ENCODE measurements at regions not wholly inside any gene's neighbourhood (a gene's known extent, or its start where the extent isn't known, plus 50 kb on each side); places are given as distances from the start of the nearest gene placed in this dataset.

DNA sequence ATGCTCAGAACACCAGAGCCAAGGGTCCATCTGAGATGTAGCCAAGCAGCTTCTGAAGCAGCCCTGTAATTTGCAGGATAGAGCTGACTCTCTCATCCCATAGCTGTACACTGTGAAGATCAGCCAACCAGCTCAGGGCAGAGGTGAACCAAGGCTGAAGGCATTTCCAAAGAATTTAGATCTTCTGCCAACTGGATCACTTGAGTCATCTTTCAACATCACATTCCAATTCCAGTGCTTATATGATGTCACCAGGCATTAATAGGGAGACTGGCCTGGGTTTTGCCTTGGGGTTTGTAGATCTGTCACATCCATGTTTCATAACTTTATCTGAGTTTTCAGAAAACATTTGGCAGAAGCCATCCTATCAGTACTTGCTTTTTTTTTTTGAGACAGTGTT is 98.2 kb downstream of the NR2F2 start:
- peak; percentile 56; the same call in 2 of the 3 replicates for ATAC-seq
- TF ChIP-seq, protein P1, sequence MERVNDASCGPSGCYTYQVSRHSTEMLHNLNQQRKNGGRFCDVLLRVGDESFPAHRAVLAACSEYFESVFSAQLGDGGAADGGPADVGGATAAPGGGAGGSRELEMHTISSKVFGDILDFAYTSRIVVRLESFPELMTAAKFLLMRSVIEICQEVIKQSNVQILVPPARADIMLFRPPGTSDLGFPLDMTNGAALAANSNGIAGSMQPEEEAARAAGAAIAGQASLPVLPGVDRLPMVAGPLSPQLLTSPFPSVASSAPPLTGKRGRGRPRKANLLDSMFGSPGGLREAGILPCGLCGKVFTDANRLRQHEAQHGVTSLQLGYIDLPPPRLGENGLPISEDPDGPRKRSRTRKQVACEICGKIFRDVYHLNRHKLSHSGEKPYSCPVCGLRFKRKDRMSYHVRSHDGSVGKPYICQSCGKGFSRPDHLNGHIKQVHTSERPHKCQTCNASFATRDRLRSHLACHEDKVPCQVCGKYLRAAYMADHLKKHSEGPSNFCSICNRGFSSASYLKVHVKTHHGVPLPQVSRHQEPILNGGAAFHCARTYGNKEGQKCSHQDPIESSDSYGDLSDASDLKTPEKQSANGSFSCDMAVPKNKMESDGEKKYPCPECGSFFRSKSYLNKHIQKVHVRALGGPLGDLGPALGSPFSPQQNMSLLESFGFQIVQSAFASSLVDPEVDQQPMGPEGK (CRISPR knock-in tag; IDR thresholded peaks at IDR 0.05; ENCODE audit: borderline replicate concordance): no peak
- TF ChIP-seq ZNF70 (CRISPR knock-in tag; IDR thresholded peaks at IDR 0.05) (no peak), SNAI2 (CRISPR knock-in tag; IDR thresholded peaks at IDR 0.05) (no peak), TOX (CRISPR knock-in tag; IDR thresholded peaks at IDR 0.05; ENCODE audit: borderline replicate concordance) (no peak), ZNF8 (CRISPR knock-in tag; IDR thresholded peaks at IDR 0.05) (no peak), BACH2 (CRISPR knock-in tag; IDR thresholded peaks at IDR 0.05; ENCODE audit: borderline replicate concordance) (no peak), OSR1 (CRISPR knock-in tag; IDR thresholded peaks at IDR 0.05) (no peak), ZC3H10 (CRISPR knock-in tag; IDR thresholded peaks at IDR 0.05) (no peak), ZFP3 (CRISPR knock-in tag; IDR thresholded peaks at IDR 0.05) (no peak), GLIS3 (CRISPR knock-in tag; IDR thresholded peaks at IDR 0.05) (no peak), ZFP30 (CRISPR knock-in tag; IDR thresholded peaks at IDR 0.05) (no peak), TCF4 (CRISPR knock-in tag; IDR thresholded peaks at IDR 0.05; ENCODE audit: borderline replicate concordance) (no peak), POU6F1 (CRISPR knock-in tag; IDR thresholded peaks at IDR 0.05; ENCODE audit: borderline replicate concordance, low read depth) (no peak), ISL1 (CRISPR knock-in tag; IDR thresholded peaks at IDR 0.05) (no peak), CSDC2 (CRISPR knock-in tag; IDR thresholded peaks at IDR 0.05) (no peak), ESRRG (CRISPR knock-in tag; IDR thresholded peaks at IDR 0.05) (no peak)
- TF ChIP-seq, protein P2, sequence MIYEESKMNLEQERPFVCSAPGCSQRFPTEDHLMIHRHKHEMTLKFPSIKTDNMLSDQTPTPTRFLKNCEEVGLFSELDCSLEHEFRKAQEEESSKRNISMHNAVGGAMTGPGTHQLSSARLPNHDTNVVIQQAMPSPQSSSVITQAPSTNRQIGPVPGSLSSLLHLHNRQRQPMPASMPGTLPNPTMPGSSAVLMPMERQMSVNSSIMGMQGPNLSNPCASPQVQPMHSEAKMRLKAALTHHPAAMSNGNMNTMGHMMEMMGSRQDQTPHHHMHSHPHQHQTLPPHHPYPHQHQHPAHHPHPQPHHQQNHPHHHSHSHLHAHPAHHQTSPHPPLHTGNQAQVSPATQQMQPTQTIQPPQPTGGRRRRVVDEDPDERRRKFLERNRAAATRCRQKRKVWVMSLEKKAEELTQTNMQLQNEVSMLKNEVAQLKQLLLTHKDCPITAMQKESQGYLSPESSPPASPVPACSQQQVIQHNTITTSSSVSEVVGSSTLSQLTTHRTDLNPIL (CRISPR knock-in tag; IDR thresholded peaks at IDR 0.05; ENCODE audit: low read depth): no peak
- TF ChIP-seq, protein P3, sequence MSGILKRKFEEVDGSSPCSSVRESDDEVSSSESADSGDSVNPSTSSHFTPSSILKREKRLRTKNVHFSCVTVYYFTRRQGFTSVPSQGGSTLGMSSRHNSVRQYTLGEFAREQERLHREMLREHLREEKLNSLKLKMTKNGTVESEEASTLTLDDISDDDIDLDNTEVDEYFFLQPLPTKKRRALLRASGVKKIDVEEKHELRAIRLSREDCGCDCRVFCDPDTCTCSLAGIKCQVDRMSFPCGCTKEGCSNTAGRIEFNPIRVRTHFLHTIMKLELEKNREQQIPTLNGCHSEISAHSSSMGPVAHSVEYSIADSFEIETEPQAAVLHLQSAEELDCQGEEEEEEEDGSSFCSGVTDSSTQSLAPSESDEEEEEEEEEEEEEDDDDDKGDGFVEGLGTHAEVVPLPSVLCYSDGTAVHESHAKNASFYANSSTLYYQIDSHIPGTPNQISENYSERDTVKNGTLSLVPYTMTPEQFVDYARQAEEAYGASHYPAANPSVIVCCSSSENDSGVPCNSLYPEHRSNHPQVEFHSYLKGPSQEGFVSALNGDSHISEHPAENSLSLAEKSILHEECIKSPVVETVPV (CRISPR knock-in tag; IDR thresholded peaks at IDR 0.05): no peak
- TF ChIP-seq, protein P4, sequence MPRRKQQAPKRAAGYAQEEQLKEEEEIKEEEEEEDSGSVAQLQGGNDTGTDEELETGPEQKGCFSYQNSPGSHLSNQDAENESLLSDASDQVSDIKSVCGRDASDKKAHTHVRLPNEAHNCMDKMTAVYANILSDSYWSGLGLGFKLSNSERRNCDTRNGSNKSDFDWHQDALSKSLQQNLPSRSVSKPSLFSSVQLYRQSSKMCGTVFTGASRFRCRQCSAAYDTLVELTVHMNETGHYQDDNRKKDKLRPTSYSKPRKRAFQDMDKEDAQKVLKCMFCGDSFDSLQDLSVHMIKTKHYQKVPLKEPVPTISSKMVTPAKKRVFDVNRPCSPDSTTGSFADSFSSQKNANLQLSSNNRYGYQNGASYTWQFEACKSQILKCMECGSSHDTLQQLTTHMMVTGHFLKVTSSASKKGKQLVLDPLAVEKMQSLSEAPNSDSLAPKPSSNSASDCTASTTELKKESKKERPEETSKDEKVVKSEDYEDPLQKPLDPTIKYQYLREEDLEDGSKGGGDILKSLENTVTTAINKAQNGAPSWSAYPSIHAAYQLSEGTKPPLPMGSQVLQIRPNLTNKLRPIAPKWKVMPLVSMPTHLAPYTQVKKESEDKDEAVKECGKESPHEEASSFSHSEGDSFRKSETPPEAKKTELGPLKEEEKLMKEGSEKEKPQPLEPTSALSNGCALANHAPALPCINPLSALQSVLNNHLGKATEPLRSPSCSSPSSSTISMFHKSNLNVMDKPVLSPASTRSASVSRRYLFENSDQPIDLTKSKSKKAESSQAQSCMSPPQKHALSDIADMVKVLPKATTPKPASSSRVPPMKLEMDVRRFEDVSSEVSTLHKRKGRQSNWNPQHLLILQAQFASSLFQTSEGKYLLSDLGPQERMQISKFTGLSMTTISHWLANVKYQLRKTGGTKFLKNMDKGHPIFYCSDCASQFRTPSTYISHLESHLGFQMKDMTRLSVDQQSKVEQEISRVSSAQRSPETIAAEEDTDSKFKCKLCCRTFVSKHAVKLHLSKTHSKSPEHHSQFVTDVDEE (CRISPR knock-in tag; IDR thresholded peaks at IDR 0.05): no peak

DNA sequence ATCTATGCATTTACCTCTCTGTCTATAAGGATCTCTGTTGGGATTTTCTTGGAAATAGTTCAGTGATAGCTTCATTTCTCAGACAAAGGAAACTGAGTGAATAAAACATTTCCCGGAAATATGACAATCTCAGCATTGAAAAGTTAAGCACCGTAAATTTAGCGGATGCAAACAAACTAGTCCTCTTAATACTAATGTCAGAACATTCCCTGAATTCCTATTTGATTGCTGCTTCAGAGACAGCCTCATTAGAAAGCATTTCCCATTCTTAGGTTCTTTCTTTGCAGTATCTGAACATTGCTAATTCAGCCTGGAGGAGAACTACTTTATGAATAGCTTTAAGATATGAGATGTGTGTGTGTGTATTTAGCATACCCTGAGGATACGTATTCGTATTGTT is 101.3 kb downstream of the NR2F2 start:
- ATAC-seq: no peak
- TF ChIP-seq BACH2 (CRISPR knock-in tag; IDR thresholded peaks at IDR 0.05; ENCODE audit: borderline replicate concordance): no peak
- TF ChIP-seq ZNF565 (CRISPR knock-in tag; conservative IDR thresholded peaks at IDR 0.05; ENCODE audit: low read depth): no peak
- TF ChIP-seq ZFP3 (CRISPR knock-in tag; IDR thresholded peaks at IDR 0.05): no peak
- TF ChIP-seq, protein P4 (CRISPR knock-in tag; IDR thresholded peaks at IDR 0.05): no peak
- TF ChIP-seq ZNF8 (CRISPR knock-in tag; IDR thresholded peaks at IDR 0.05): no peak
- TF ChIP-seq ISL1 (CRISPR knock-in tag; IDR thresholded peaks at IDR 0.05): no peak
- no peak for TF ChIP-seq GLIS3 (CRISPR knock-in tag; IDR thresholded peaks at IDR 0.05)
- no peak for TF ChIP-seq CSDC2 (CRISPR knock-in tag; IDR thresholded peaks at IDR 0.05)
- no peak for TF ChIP-seq SNAI2 (CRISPR knock-in tag; IDR thresholded peaks at IDR 0.05)
- TF ChIP-seq ZC3H10 (CRISPR knock-in tag; IDR thresholded peaks at IDR 0.05): no peak
- no peak for TF ChIP-seq ZNF70 (CRISPR knock-in tag; IDR thresholded peaks at IDR 0.05)
- TF ChIP-seq, protein P1 (CRISPR knock-in tag; IDR thresholded peaks at IDR 0.05; ENCODE audit: borderline replicate concordance): no peak
- TF ChIP-seq PPARA (CRISPR knock-in tag; IDR thresholded peaks at IDR 0.05; ENCODE audit: borderline replicate concordance): no peak
- no peak for TF ChIP-seq ESRRG (CRISPR knock-in tag; IDR thresholded peaks at IDR 0.05)
- no peak for TF ChIP-seq RARB (CRISPR knock-in tag; IDR thresholded peaks at IDR 0.05)
- no peak for TF ChIP-seq POU6F1 (CRISPR knock-in tag; IDR thresholded peaks at IDR 0.05; ENCODE audit: borderline replicate concordance, low read depth)

Measured in SK-N-SH treated with all-trans-retinoic acid at 6 μM for 48 hours (cell line).